HFF-Myc (cell line): ENCODE measurements at regions not wholly inside any gene's neighbourhood (a gene's known extent, or its start where the extent isn't known, plus 50 kb on each side); places are given as distances from the start of the nearest gene placed in this dataset.

Source experiments
- DNase-seq: peaks from one replicate; pipeline ENCODE4 v3.0.0-alpha.2; 2011; ENCODE audit warnings: low read depth; ENCODE audit errors: extremely low read depth
- H3K4me3 ChIP-seq: replicated peaks from 2 replicates; pipeline ENCODE4 v1.5.1; 2011; ENCODE audit warnings: low read depth, mild to moderate bottlenecking, control low read depth, low read length
- CTCF ChIP-seq: IDR thresholded peaks from 2 replicates; pipeline ENCODE4 v1.5.1; 2012; ENCODE audit warnings: mild to moderate bottlenecking, low read depth, low read length, control low read depth; ENCODE audit errors: missing control alignments

- no peak overlapping the region for H3K4me3 ChIP-seq
- TF ChIP-seq CTCF: no peak
- DNase-seq: no peak
Observed at GRCh38 chr15:100703032-100703578, 100.7 kb downstream of the ASB7 start.

- H3K4me3 ChIP-seq: no peak overlapping the region
- no peak for DNase-seq
- TF ChIP-seq CTCF: no peak
Observed at GRCh38 chr15:100703671-100704070, 101.3 kb downstream of the ASB7 start.

GRCh38 chr15:100704281-100705055 is 102.1 kb downstream of the ASB7 start:
- no peak overlapping the region for H3K4me3 ChIP-seq
- DNase-seq: no peak
- no peak for TF ChIP-seq CTCF

- no peak overlapping the region for H3K4me3 ChIP-seq
- no peak for TF ChIP-seq CTCF
- no peak for DNase-seq
Observed at GRCh38 chr15:100705065-100705464, 102.7 kb downstream of the ASB7 start.

- no peak overlapping the region for H3K4me3 ChIP-seq
- no peak for TF ChIP-seq CTCF
- DNase-seq: no peak
Observed at GRCh38 chr15:100705841-100706240, 103.5 kb downstream of the ASB7 start.

- TF ChIP-seq CTCF: no peak
- no peak for DNase-seq
- H3K4me3 ChIP-seq: no peak overlapping the region
Observed at GRCh38 chr15:100707229-100707628, 104.8 kb downstream of the ASB7 start.
